ENCODE measurements at regions not wholly inside any gene's neighbourhood (a gene's known extent, or its start where the extent isn't known, plus 50 kb on each side); places are given as distances from the start of the nearest gene placed in this dataset.

DNA sequence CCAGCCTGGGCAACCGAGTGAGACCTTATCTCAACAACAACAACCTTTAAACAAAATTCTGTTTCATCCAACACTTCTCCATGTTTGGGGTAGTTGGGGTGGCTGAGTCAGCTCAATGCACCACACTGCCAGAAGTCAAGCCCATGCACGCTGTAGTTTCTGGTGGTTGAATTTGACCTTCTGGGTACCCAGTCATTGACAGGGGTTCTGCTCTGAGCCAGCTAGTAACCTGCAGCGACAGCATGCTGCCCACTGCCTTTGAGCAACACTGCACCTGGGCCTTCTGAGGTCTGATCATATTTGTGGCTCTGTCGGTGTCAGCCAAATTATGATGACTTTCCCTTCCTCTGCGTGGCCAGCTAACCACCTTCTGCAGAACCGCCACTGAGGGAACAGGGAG lies 84.6 kb upstream of the ZNF438 start:
- DNase-seq (ENCODE audit: low read depth, low spot score), result no peak
- Mint-ChIP-seq H3K4me3 (no peak overlapping the region), H3K9me3 (peaks cover 8% of the 10 kb centered on the region), H3K27me3 (ENCODE audit: low read depth) (no peaks in the 10 kb centered on the region), H3K36me3 (ENCODE audit: low read depth) (peaks cover 9% of the 10 kb centered on the region), H3K4me1 (no peaks in the 10 kb centered on the region), H3K27ac (ENCODE audit: unreplicated experiment) (no peak overlapping the region)
- TF ChIP-seq, protein P1, sequence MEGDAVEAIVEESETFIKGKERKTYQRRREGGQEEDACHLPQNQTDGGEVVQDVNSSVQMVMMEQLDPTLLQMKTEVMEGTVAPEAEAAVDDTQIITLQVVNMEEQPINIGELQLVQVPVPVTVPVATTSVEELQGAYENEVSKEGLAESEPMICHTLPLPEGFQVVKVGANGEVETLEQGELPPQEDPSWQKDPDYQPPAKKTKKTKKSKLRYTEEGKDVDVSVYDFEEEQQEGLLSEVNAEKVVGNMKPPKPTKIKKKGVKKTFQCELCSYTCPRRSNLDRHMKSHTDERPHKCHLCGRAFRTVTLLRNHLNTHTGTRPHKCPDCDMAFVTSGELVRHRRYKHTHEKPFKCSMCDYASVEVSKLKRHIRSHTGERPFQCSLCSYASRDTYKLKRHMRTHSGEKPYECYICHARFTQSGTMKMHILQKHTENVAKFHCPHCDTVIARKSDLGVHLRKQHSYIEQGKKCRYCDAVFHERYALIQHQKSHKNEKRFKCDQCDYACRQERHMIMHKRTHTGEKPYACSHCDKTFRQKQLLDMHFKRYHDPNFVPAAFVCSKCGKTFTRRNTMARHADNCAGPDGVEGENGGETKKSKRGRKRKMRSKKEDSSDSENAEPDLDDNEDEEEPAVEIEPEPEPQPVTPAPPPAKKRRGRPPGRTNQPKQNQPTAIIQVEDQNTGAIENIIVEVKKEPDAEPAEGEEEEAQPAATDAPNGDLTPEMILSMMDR (conservative IDR thresholded peaks at IDR 0.05), result no peak

DNA sequence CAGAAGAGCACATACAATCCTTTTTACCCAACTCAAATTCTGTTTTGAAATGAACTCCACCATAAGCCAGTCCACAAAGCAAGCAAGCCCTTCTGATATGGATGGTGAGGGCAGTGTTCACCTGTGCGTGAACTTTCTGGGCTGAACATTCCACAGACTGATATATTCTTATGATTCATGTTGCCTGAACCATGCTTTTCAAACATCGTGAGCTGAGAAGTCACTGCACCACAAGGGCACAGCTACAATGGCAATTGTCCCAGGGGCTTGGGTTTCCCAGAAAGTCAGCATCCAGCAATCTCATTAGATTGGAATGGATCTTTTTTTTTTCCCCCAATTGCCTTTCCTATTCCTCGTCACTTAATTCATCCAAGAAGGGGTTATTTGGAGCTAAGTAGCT lies 86.9 kb upstream of the ZNF438 start:
- DNase-seq (ENCODE audit: low read depth, low spot score), result no peak
- Mint-ChIP-seq H3K36me3 (ENCODE audit: low read depth) (peaks cover 4% of the 10 kb centered on the region), H3K9me3 (peaks cover 4% of the 10 kb centered on the region), H3K4me1 (peaks cover 3% of the 10 kb centered on the region), H3K4me3 (no peak overlapping the region), H3K27me3 (ENCODE audit: low read depth) (no peaks in the 10 kb centered on the region), H3K27ac (ENCODE audit: unreplicated experiment) (no peak overlapping the region)
- TF ChIP-seq, protein P1 (conservative IDR thresholded peaks at IDR 0.05), result no peak

DNA sequence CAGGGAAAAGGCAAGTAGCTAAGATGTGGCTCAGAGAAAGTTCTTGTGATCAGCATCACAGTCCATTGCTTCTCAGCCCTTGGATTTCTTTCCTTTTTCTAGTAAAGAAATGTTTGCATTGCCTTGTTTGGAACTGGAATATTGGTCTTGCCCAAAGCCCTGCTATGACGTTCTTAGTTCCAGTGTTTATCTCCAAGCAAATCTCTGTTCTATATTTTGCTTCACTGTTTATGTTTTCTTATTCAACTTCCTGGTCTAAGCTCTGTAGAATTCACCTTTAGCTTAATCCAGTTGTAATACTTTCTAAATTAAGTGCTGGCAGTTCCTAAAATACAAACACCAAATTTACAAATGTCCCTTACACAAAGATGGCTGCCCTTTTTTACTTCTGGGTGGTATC lies 88.7 kb upstream of the ZNF438 start:
- H3K4me1 Mint-ChIP-seq, result peaks cover 7% of the 10 kb centered on the region
- no peaks in the 10 kb centered on the region for H3K27me3 Mint-ChIP-seq (ENCODE audit: low read depth)
- H3K4me3 Mint-ChIP-seq, result no peak overlapping the region
- TF ChIP-seq, protein P1 (conservative IDR thresholded peaks at IDR 0.05), result no peak
- H3K9me3 Mint-ChIP-seq, result peaks cover 1% of the 10 kb centered on the region
- peaks cover under 1% of the 10 kb centered on the region for H3K36me3 Mint-ChIP-seq (ENCODE audit: low read depth)
- DNase-seq (ENCODE audit: low read depth, low spot score), result no peak
- H3K27ac Mint-ChIP-seq (ENCODE audit: unreplicated experiment), result no peak overlapping the region

DNA sequence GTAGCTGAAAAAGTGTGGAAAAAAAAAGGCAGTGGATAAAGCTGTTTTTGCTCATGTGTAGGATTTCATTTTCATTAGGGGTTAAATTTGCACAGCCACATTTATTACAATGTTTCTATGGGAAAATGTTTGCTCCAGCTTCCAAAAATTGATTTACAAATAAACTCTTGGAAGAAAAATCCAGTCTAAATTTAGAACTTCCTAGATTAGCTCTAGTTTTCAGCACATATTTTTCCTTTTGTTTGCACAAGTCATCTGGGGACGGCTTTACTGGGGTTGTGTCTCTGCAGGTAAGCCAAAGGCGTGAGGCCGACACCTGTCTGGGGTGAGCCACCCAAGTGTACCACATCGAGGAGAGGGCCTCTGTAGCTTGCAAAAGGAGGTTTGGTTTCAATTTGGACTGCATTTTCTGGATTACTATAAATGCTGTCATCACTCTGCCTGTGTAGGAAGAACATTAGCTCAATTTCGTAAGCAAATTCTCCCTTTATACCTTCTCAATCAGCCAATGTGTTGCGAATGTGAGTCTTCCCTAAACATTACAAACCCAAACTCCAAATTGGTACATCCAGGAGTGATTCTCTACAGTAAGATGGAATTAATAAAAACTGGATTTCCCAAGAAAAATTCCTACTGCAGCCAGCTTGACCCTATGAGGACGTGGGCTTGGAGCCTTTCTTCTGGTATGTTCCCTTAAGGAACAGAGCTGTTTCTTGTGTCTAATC lies 89.5 kb upstream of the ZNF438 start:
- TF ChIP-seq, protein P1 (conservative IDR thresholded peaks at IDR 0.05), result no peak
- DNase-seq (ENCODE audit: low read depth, low spot score), result no peak
- H3K4me3 Mint-ChIP-seq, result no peak overlapping the region
- H3K36me3 Mint-ChIP-seq (ENCODE audit: low read depth), result no peaks in the 10 kb centered on the region
- peak overlapping the region; percentile 35 for H3K27ac Mint-ChIP-seq (ENCODE audit: unreplicated experiment)
- peaks cover 7% of the 10 kb centered on the region for H3K4me1 Mint-ChIP-seq
- H3K9me3 Mint-ChIP-seq, result no peaks in the 10 kb centered on the region
- no peaks in the 10 kb centered on the region for H3K27me3 Mint-ChIP-seq (ENCODE audit: low read depth)

DNA sequence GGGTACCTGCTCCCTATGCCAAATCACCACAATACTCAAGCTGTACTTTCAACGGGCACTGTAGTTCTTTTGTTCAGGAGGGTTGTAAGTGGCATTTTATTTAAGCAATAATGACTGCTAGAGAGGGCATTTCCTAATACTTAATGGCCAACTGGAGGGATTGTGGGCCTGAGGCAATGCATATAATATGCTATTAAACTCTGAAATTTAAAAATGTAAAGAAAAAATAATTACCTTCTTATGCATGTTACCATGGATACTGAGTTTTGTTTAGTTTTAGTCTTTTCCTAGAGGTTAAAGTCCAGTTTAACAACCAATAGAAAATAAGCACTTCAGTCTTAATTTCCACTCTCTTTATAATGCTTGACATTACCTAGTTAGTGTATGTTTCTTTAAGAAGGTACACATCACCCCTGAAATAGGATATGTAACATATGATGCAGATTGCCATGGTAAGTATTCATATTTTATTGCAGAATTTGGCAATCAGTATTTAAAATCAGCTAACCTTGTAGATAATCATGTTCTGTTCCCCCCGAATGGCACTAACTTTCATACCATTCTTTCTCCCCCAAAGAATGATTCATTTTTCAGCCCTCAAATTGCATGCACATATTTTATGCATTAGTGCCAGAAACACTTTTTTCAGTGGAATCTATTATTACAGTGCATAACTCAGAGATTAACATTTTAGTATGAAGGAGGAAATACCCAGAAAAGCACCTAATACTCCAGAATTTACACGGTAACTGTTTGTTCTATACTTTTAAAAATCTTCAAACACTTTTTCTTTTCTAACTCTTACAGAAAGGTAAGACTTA lies 90.3 kb upstream of the ZNF438 start:
- Mint-ChIP-seq H3K9me3 (no peaks in the 10 kb centered on the region), H3K27ac (ENCODE audit: unreplicated experiment) (peak overlapping the region; percentile 35)

More for the DNA sequence above, 90.3 kb upstream of the ZNF438 start:
- Mint-ChIP-seq H3K4me3 (no peak overlapping the region), H3K4me1 (peaks cover 7% of the 10 kb centered on the region), H3K27me3 (ENCODE audit: low read depth) (no peaks in the 10 kb centered on the region), H3K36me3 (ENCODE audit: low read depth) (no peaks in the 10 kb centered on the region)
- no peak for DNase-seq (ENCODE audit: low read depth, low spot score)
- TF ChIP-seq, protein P1 (conservative IDR thresholded peaks at IDR 0.05), result no peak

All from neural crest cell (in vitro differentiated cells).